Tongue (tissue), 1 donor: ENCODE measurements at regions not wholly inside any gene's neighbourhood (a gene's known extent, or its start where the extent isn't known, plus 50 kb on each side); places are given as distances from the start of the nearest gene placed in this dataset.
"Not testable (repeated sequence)": the region's sequence is repeated elsewhere in the genome, so short reads cannot be mapped to it uniquely, and the experiment has no call there.

ENCODE experiments used
- DNase-seq: peaks from one replicate; pipeline ENCODE4 v3.0.0-alpha.2; 2015

- DNase-seq: not testable (repeated sequence)
Observed at GRCh38 chr1:120617493-120617892, 106.3 kb upstream of the NBPF26 start.

GRCh38 chr1:120619867-120620692 lies 103.7 kb upstream of the NBPF26 start:
- DNase-seq: not testable (repeated sequence)

GRCh38 chr1:120620693-120620969 lies 103.1 kb upstream of the NBPF26 start:
- not testable (repeated sequence) for DNase-seq

GRCh38 chr1:120621278-120621677 lies 102.5 kb upstream of the NBPF26 start:
- not testable (repeated sequence) for DNase-seq

- not testable (repeated sequence) for DNase-seq
Observed at GRCh38 chr1:120623539-120623938, 100.2 kb upstream of the NBPF26 start.

GRCh38 chr1:120624565-120625064 lies 99.1 kb upstream of the NBPF26 start:
- not testable (repeated sequence) for DNase-seq

- DNase-seq: not testable (repeated sequence)
Observed at GRCh38 chr1:120629832-120630455, 93.8 kb upstream of the NBPF26 start.

GRCh38 chr1:120634816-120635806 lies 88.6 kb upstream of the NBPF26 start:
- DNase-seq: not testable (repeated sequence)

GRCh38 chr1:120640261-120641013 lies 83.3 kb upstream of the NBPF26 start:
- DNase-seq: not testable (repeated sequence)

GRCh38 chr1:120641014-120641302 lies 82.8 kb upstream of the NBPF26 start:
- DNase-seq: not testable (repeated sequence)

GRCh38 chr1:120647182-120647581 lies 76.6 kb upstream of the NBPF26 start:
- DNase-seq: not testable (repeated sequence)

- DNase-seq: not testable (repeated sequence)
Observed at GRCh38 chr1:120648915-120649623, 74.7 kb upstream of the NBPF26 start.

- not testable (repeated sequence) for DNase-seq
Observed at GRCh38 chr1:120649730-120650129, 74.0 kb upstream of the NBPF26 start.

- not testable (repeated sequence) for DNase-seq
Observed at GRCh38 chr1:120654114-120654513, 69.6 kb upstream of the NBPF26 start.

- DNase-seq: not testable (repeated sequence)
Observed at GRCh38 chr1:120655394-120655793, 68.4 kb upstream of the NBPF26 start.

- not testable (repeated sequence) for DNase-seq
Observed at GRCh38 chr1:120656116-120656515, 67.6 kb upstream of the NBPF26 start.

GRCh38 chr1:120657804-120658203 lies 65.9 kb upstream of the NBPF26 start:
- DNase-seq: not testable (repeated sequence)

GRCh38 chr1:120658622-120659021 lies 65.1 kb upstream of the NBPF26 start:
- not testable (repeated sequence) for DNase-seq

GRCh38 chr1:120659133-120659532 lies 64.6 kb upstream of the NBPF26 start:
- not testable (repeated sequence) for DNase-seq

- DNase-seq: not testable (repeated sequence)
Observed at GRCh38 chr1:120664376-120665249, 59.1 kb upstream of the NBPF26 start.
